ENCODE measurements at regions not wholly inside any gene's neighbourhood (a gene's known extent, or its start where the extent isn't known, plus 50 kb on each side); places are given as distances from the start of the nearest gene placed in this dataset.

DNA sequence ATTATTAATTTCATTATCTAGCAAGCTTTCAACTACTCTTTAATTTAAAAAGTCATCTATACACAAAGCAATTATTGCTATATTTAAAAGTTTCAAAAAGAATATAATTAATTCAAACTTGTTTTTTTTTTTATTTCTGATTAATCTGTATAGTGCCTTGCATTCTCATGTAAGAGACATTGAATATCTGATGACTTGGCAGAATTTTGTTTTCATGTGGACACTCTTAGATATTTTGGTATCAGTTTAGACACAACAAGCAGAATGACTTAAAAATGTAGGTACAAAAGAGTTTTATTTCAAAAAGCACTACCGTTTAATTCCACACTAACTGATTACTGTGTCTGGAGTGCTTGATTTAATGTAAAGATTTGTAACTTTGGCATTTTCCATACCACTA is 1129.6 kb downstream of the PDHA2 start:
- H3K4me2 ChIP-seq (ENCODE audit: low read depth, low read length): no peak overlapping the region
- dilution Hi-C loops (cut with HindIII; ENCODE audit: low sequenced_read_pairs, unreplicated experiment): no loop called here
- no peaks in the 10 kb centered on the region for H3K4me1 ChIP-seq (ENCODE audit: control insufficient read depth, insufficient read depth, low read length)
- no peak overlapping the region for H2BK120ac ChIP-seq (ENCODE audit: low read depth, low read length)
- DNase-seq (no peak), ATAC-seq (ENCODE audit: low read depth) (no peak)
- no peak overlapping the region for H2AK9ac ChIP-seq (replicated peaks; ENCODE audit: low read depth, low read length, poor library complexity)
- H3K4me3 ChIP-seq (ENCODE audit: insufficient read depth, low read depth, low read length): no peak overlapping the region
- no peak overlapping the region for H2AK5ac ChIP-seq (ENCODE audit: low read depth, low read length)
- no peak overlapping the region for H4K91ac ChIP-seq (ENCODE audit: insufficient read depth, low read depth, low read length)
- no peaks in the 10 kb centered on the region for H3K79me1 ChIP-seq (ENCODE audit: low read depth in 1 of 2, low read length in 2 of 2)
- WGBS, 2 experiments (ENCODE audit: extremely low coverage in 2 of 2, insufficient read length in 1 of 2): no CpG with 5 or more reads among the region's 1 CpG
- H3K27me3 ChIP-seq (ENCODE audit: control insufficient read depth, insufficient read depth, low read length): no peaks in the 10 kb centered on the region
- H3K14ac ChIP-seq (replicated peaks; ENCODE audit: low read depth, low read length): no peak overlapping the region
- no peaks in the 10 kb centered on the region for H4K20me1 ChIP-seq (ENCODE audit: insufficient read depth, low read length)
- H2BK15ac ChIP-seq (ENCODE audit: low read depth, low read length): no peak overlapping the region
- peaks cover 9% of the 10 kb centered on the region for H3K9me3 ChIP-seq (ENCODE audit: control insufficient read depth, insufficient read depth, low read length)
- no peaks in the 10 kb centered on the region for H3K9me1 ChIP-seq (ENCODE audit: insufficient read depth, low read length)
- H3K23ac ChIP-seq (ENCODE audit: low read depth, low read length): no peak overlapping the region
- ChIA-PET POLR2A (ENCODE audit: unreplicated experiment) (no interaction called here), CTCF (no interaction called here)
- H4K5ac ChIP-seq (ENCODE audit: low read depth, low read length): no peak overlapping the region
- no peaks in the 10 kb centered on the region for H3K36me3 ChIP-seq (ENCODE audit: control insufficient read depth, insufficient read depth, low read length)
- H3K4ac ChIP-seq (ENCODE audit: low read depth, low read length): no peak overlapping the region
- TF ChIP-seq, protein P1, sequence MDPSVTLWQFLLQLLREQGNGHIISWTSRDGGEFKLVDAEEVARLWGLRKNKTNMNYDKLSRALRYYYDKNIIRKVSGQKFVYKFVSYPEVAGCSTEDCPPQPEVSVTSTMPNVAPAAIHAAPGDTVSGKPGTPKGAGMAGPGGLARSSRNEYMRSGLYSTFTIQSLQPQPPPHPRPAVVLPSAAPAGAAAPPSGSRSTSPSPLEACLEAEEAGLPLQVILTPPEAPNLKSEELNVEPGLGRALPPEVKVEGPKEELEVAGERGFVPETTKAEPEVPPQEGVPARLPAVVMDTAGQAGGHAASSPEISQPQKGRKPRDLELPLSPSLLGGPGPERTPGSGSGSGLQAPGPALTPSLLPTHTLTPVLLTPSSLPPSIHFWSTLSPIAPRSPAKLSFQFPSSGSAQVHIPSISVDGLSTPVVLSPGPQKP (IDR thresholded peaks at IDR 0.05; ENCODE audit: borderline replicate concordance, low read depth, low read length): no peak
- TF ChIP-seq, protein P2, sequence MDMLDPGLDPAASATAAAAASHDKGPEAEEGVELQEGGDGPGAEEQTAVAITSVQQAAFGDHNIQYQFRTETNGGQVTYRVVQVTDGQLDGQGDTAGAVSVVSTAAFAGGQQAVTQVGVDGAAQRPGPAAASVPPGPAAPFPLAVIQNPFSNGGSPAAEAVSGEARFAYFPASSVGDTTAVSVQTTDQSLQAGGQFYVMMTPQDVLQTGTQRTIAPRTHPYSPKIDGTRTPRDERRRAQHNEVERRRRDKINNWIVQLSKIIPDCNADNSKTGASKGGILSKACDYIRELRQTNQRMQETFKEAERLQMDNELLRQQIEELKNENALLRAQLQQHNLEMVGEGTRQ (IDR thresholded peaks at IDR 0.05; ENCODE audit: low read depth, low read length): no peak
- no peak for TF ChIP-seq SMC3 (IDR thresholded peaks at IDR 0.05; ENCODE audit: low read depth, low read length)
- no peak for TF ChIP-seq FOS (IDR thresholded peaks at IDR 0.05; ENCODE audit: low read depth, low read length)
- no peak for TF ChIP-seq BHLHE40 (IDR thresholded peaks at IDR 0.05; ENCODE audit: low read depth, low read length)
- no peak for TF ChIP-seq CEBPB (IDR thresholded peaks at IDR 0.05; ENCODE audit: low read depth, low read length)
- peak; percentile 93 for TF ChIP-seq MAFK (IDR thresholded peaks at IDR 0.05; ENCODE audit: low read depth, low read length)
- no peak for TF ChIP-seq RFX5 (IDR thresholded peaks at IDR 0.05; ENCODE audit: low read depth, low read length)
- BruUV-seq (replicated peaks): no TSS peak
- no peak overlapping the region for H3K18ac ChIP-seq (ENCODE audit: low read depth, low read length)
- H2AFZ ChIP-seq (replicated peaks; ENCODE audit: low read length, poor library complexity): no peak overlapping the region
- no peak overlapping the region for H3K56ac ChIP-seq (ENCODE audit: extremely low read depth, insufficient read depth, low read length)
- H4K8ac ChIP-seq (ENCODE audit: low read depth in 2 of 2, low read length in 2 of 2): no peak overlapping the region
- intact Hi-C loops (cut with micrococcal nuclease): no loop called here
- H2BK20ac ChIP-seq (ENCODE audit: low read depth, low read length): no peak overlapping the region
- no peak overlapping the region for H2BK5ac ChIP-seq (ENCODE audit: low read depth, low read length, poor library complexity, severe bottlenecking)
- H3K9ac ChIP-seq (ENCODE audit: low read depth, low read length): no peak overlapping the region
- H3K27ac ChIP-seq (ENCODE audit: insufficient read depth, low read length): no peak overlapping the region
- in situ Hi-C loops (cut with MboI; ENCODE audit: low sequenced_read_pairs): no loop called here
